ENCODE measurements at regions not wholly inside any gene's neighbourhood (a gene's known extent, or its start where the extent isn't known, plus 50 kb on each side); places are given as distances from the start of the nearest gene placed in this dataset.

DNA sequence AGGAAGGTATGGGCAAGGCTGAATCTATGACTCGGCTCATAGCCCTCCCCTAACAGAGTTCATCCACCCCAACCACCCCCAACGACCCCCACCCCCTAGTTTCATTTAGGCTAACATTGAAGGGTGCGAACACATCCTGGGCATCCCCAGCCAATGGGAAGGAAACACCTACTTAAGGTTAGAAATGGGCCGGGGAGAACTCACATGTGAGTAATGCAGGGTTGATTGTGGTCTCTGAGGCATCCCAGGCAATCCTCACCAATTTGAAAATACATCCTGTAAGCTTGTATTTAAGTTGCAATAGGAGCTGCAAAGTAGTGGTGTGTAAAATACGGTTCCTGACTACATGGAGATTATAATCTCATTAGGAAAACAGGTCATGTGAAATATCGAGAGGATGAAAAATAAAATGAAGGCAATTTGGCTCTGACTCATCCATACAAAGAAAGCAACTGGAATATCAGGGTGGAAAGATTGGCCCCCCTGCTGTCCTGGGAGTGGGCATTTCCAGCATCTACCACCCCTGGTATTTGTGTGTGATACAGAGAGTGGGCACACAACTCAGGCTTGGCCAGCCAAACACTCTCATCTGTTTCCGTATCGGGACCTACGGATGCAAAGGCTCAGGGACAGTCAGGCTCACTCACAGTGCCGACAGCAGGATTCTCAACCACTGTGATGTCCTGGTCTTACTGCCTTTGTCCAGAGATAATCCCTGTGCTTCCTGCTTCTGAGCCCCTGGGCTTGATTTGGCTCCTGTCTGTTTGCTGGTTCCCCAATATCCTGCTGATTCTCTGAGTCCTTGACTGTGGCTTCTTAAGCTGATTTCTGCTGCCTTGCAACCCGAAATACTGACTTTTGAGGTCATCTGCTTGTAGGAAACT, 90.0 kb upstream of the NCKAP5 start:
- Histone ChIP-seq H3K36me3 (ENCODE audit: control insufficient read depth, insufficient read depth, low read length) (no peaks in the 10 kb centered on the region), H3K4me2 (ENCODE audit: extremely low read depth, insufficient read depth, low read length) (no peak overlapping the region), H2AFZ (ENCODE audit: low read length) (no peak overlapping the region), H3K9me3 (ENCODE audit: control insufficient read depth, insufficient read depth, low read depth, low read length) (no peaks in the 10 kb centered on the region), H4K20me1 (ENCODE audit: control insufficient read depth, extremely low read depth, insufficient read depth, low read length) (no peaks in the 10 kb centered on the region), H3K4me1 (ENCODE audit: control insufficient read depth, extremely low read depth, insufficient read depth, low read length) (no peaks in the 10 kb centered on the region), H3K27ac (ENCODE audit: insufficient read depth, low read length) (no peak overlapping the region), H3K27me3 (ENCODE audit: control insufficient read depth, insufficient read depth, low read length) (no peaks in the 10 kb centered on the region), H3K4me3 (replicated peaks in 1 of 4; ENCODE audit: control extremely low read depth in 1 of 4, insufficient read depth in 1 of 4, low read depth in 3 of 4, low read length in 4 of 4) (no peak overlapping the region), H3K9ac (ENCODE audit: insufficient read depth, low read length) (no peak overlapping the region), H3K79me2 (ENCODE audit: control insufficient read depth, insufficient read depth, low read length) (no peaks in the 10 kb centered on the region)
- DNase-seq (ENCODE audit: low read depth in 2 of 2): peak in 1 of 2 donors; percentile 82
- no peak for TF ChIP-seq EZH2 (IDR thresholded peaks at IDR 0.05; ENCODE audit: low read length, missing control alignments)
- TF ChIP-seq, protein P1, sequence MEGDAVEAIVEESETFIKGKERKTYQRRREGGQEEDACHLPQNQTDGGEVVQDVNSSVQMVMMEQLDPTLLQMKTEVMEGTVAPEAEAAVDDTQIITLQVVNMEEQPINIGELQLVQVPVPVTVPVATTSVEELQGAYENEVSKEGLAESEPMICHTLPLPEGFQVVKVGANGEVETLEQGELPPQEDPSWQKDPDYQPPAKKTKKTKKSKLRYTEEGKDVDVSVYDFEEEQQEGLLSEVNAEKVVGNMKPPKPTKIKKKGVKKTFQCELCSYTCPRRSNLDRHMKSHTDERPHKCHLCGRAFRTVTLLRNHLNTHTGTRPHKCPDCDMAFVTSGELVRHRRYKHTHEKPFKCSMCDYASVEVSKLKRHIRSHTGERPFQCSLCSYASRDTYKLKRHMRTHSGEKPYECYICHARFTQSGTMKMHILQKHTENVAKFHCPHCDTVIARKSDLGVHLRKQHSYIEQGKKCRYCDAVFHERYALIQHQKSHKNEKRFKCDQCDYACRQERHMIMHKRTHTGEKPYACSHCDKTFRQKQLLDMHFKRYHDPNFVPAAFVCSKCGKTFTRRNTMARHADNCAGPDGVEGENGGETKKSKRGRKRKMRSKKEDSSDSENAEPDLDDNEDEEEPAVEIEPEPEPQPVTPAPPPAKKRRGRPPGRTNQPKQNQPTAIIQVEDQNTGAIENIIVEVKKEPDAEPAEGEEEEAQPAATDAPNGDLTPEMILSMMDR (conservative IDR thresholded peaks at IDR 0.05 in 1 of 2, IDR thresholded peaks at IDR 0.05 in 1 of 2; ENCODE audit: low read depth in 1 of 2, low read length in 2 of 2): no peak

DNA sequence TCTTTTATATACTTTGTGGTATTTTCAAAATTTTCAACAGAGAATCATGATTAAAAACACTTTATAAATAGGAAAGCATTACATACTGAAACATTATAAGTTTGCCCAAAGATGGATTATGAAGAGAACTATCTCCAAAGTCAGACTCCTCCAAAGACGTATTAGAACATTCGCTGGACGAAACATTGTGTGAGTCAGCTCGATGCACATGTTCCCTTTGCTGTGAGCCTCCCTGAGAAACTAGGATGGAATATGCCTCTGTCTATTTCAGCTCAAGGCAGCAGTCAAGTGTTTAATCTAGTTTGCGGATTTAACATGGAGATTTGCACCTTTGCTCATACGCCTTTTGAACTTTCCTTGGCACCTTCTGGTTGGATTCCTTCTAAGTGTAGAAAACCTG, 92.2 kb upstream of the NCKAP5 start:
- no peak overlapping the region for H3K9ac ChIP-seq (ENCODE audit: insufficient read depth, low read length)
- H3K36me3 ChIP-seq (ENCODE audit: control insufficient read depth, insufficient read depth, low read length): no peaks in the 10 kb centered on the region
- no peak for DNase-seq (ENCODE audit: low read depth in 2 of 2)
- H3K4me1 ChIP-seq (ENCODE audit: control insufficient read depth, extremely low read depth, insufficient read depth, low read length): no peaks in the 10 kb centered on the region
- no peak for TF ChIP-seq EZH2 (IDR thresholded peaks at IDR 0.05; ENCODE audit: low read length, missing control alignments)
- TF ChIP-seq, protein P1 (conservative IDR thresholded peaks at IDR 0.05 in 1 of 2, IDR thresholded peaks at IDR 0.05 in 1 of 2; ENCODE audit: low read depth in 1 of 2, low read length in 2 of 2): no peak
- no peaks in the 10 kb centered on the region for H3K27me3 ChIP-seq (ENCODE audit: control insufficient read depth, insufficient read depth, low read length)
- H3K4me3 ChIP-seq (replicated peaks in 1 of 4; ENCODE audit: control extremely low read depth in 1 of 4, insufficient read depth in 1 of 4, low read depth in 3 of 4, low read length in 4 of 4): no peak overlapping the region
- H3K9me3 ChIP-seq (ENCODE audit: control insufficient read depth, insufficient read depth, low read depth, low read length): no peaks in the 10 kb centered on the region
- no peak overlapping the region for H3K27ac ChIP-seq (ENCODE audit: insufficient read depth, low read length)
- H4K20me1 ChIP-seq (ENCODE audit: control insufficient read depth, extremely low read depth, insufficient read depth, low read length): no peaks in the 10 kb centered on the region
- no peaks in the 10 kb centered on the region for H3K79me2 ChIP-seq (ENCODE audit: control insufficient read depth, insufficient read depth, low read length)
- no peak overlapping the region for H3K4me2 ChIP-seq (ENCODE audit: extremely low read depth, insufficient read depth, low read length)
- H2AFZ ChIP-seq (ENCODE audit: low read length): no peak overlapping the region

DNA sequence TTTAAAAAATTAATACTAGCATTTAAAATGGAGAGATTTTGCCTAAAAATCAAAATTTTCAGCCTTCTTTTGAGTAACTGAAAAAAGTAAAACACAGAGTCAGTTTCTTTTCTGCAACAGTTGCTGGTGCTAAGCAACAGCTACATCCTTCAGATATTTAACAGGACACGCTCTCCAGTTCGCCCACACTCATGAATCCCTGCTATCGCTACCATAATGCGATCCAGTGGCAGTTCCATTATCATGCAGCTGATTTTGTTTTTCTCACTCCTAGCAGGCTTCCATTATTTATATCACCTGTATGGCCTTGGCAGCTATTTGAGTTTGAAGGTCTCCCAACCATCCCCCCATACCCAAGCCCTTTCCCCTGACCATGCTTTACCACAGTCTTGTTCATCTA, 93.1 kb upstream of the NCKAP5 start:
- Histone ChIP-seq H3K79me2 (ENCODE audit: control insufficient read depth, insufficient read depth, low read length) (no peaks in the 10 kb centered on the region), H3K4me3 (replicated peaks in 1 of 4; ENCODE audit: control extremely low read depth in 1 of 4, insufficient read depth in 1 of 4, low read depth in 3 of 4, low read length in 4 of 4) (no peak overlapping the region), H3K9ac (ENCODE audit: insufficient read depth, low read length) (no peak overlapping the region), H3K9me3 (ENCODE audit: control insufficient read depth, insufficient read depth, low read depth, low read length) (no peaks in the 10 kb centered on the region), H3K4me1 (ENCODE audit: control insufficient read depth, extremely low read depth, insufficient read depth, low read length) (no peaks in the 10 kb centered on the region), H4K20me1 (ENCODE audit: control insufficient read depth, extremely low read depth, insufficient read depth, low read length) (no peaks in the 10 kb centered on the region), H3K27ac (ENCODE audit: insufficient read depth, low read length) (no peak overlapping the region), H3K4me2 (ENCODE audit: extremely low read depth, insufficient read depth, low read length) (no peak overlapping the region), H2AFZ (ENCODE audit: low read length) (no peak overlapping the region), H3K36me3 (ENCODE audit: control insufficient read depth, insufficient read depth, low read length) (no peaks in the 10 kb centered on the region), H3K27me3 (ENCODE audit: control insufficient read depth, insufficient read depth, low read length) (no peaks in the 10 kb centered on the region)
- DNase-seq (ENCODE audit: low read depth in 2 of 2): no peak
- no peak for TF ChIP-seq EZH2 (IDR thresholded peaks at IDR 0.05; ENCODE audit: low read length, missing control alignments)
- TF ChIP-seq, protein P1 (conservative IDR thresholded peaks at IDR 0.05 in 1 of 2, IDR thresholded peaks at IDR 0.05 in 1 of 2; ENCODE audit: low read depth in 1 of 2, low read length in 2 of 2): no peak
